H1 (cell line): ENCODE measurements at regions not wholly inside any gene's neighbourhood (a gene's known extent, or its start where the extent isn't known, plus 50 kb on each side); places are given as distances from the start of the nearest gene placed in this dataset.

ENCODE experiments used
- CTCF ChIA-PET: fragments of 300-600 bp; sonication (Branson Sonifier 250); formaldehyde crosslinking; loops from one replicate; lab custom pipeline; 2021; ENCODE audit not compliant: partially characterized antibody; lab: Charles Lee
- POLR2A ChIA-PET: fragments of 300-600 bp; sonication (Branson Sonifier 250); formaldehyde crosslinking; loops from one replicate; lab custom pipeline; 2021; ENCODE audit warnings: inconsistent platforms; ENCODE audit not compliant: partially characterized antibody; lab: Charles Lee
- DNase-seq, 2 experiments: peaks; one replicate each; pipeline versions ENCODE4 v3.0.0 to v3.0.0-alpha.2; 2010 to 2022; ENCODE audit warnings: low spot score in 2 of 2, low read depth in 1 of 2, mixed read lengths in 1 of 2
- FAIRE-seq: peaks from 2 replicates; lab custom pipeline; 2011; peaks lifted over from hg19 to GRCh38; lab: Jason Lieb, UNC
- H2AFZ ChIP-seq: 2 replicates; pipeline ENCODE4 v1.8.1; 2012; ENCODE audit warnings: low read length, inconsistent platforms
- H2AK5ac ChIP-seq: 2 replicates; pipeline ENCODE4 v1.6.1; 2013; ENCODE audit warnings: low read depth, low read length
- H2BK120ac ChIP-seq: replicated peaks from 2 replicates; pipeline ENCODE3; 2013; ENCODE audit warnings: low read depth, low read length, inconsistent platforms
- H2BK12ac ChIP-seq: 2 replicates; pipeline ENCODE4 v1.6.1; 2013; ENCODE audit warnings: low read depth, low read length
- H2BK15ac ChIP-seq: 2 replicates; pipeline ENCODE4 v1.6.1; 2013; ENCODE audit warnings: low read length
- H2BK20ac ChIP-seq: 2 replicates; pipeline ENCODE4 v1.6.1; 2013; ENCODE audit warnings: low read length
- H2BK5ac ChIP-seq: 2 replicates; pipeline ENCODE4 v1.6.1; 2013; ENCODE audit warnings: low read depth, low read length
- H3K14ac ChIP-seq: 2 replicates; pipeline ENCODE4 v1.6.1; 2013; ENCODE audit warnings: inconsistent platforms; ENCODE audit not compliant: insufficient read length
- H3K18ac ChIP-seq: 2 replicates; pipeline ENCODE4 v1.6.1; 2013; ENCODE audit warnings: low read length; ENCODE audit errors: extremely low read depth
- H3K23ac ChIP-seq: 2 replicates; pipeline ENCODE4 v1.6.1; 2013; ENCODE audit warnings: inconsistent platforms; ENCODE audit not compliant: insufficient read length
- H3K23me2 ChIP-seq: 2 replicates; pipeline ENCODE4 v1.6.1; 2013; ENCODE audit warnings: low read depth, low read length
- H3K27ac ChIP-seq: 2 replicates; pipeline ENCODE4 v1.6.1; 2011; ENCODE audit warnings: low read depth, low read length, inconsistent platforms
- H3K27me3 ChIP-seq, 4 experiments: replicated peaks in 1 of 4; 1 replicate in 1 of 4; 2 replicates in 3 of 4; pipeline versions ENCODE4 v1.6.1 to v1.8.1; 2011 to 2013; ENCODE audit warnings: low read length in 3 of 4, mild to moderate bottlenecking in 3 of 4, inconsistent platforms in 2 of 4, mixed read lengths in 2 of 4, moderate library complexity in 1 of 4; ENCODE audit not compliant: control insufficient read depth in 3 of 4, insufficient read depth in 3 of 4; ENCODE audit errors: extremely low read depth in 1 of 4
- H3K36me3 ChIP-seq, 4 experiments: 2 replicates each; pipeline versions ENCODE4 v1.6.1 to v1.8.1; 2011 to 2013; ENCODE audit warnings: mild to moderate bottlenecking in 4 of 4, low read length in 3 of 4, moderate library complexity in 2 of 4, control low read depth in 1 of 4, inconsistent platforms in 1 of 4; ENCODE audit not compliant: insufficient read depth in 4 of 4, control insufficient read depth in 2 of 4
- H3K4ac ChIP-seq: replicated peaks from 2 replicates; pipeline ENCODE3; 2013; ENCODE audit warnings: low read length, low read depth, mixed read lengths, inconsistent platforms; ENCODE audit not compliant: insufficient read length
- H3K4me1 ChIP-seq, 4 experiments: replicated peaks in 1 of 4; 1 replicate in 1 of 4; 2 replicates in 3 of 4; pipeline versions ENCODE4 v1.6.1 to v1.8.1; 2011 to 2013; ENCODE audit warnings: low read length in 3 of 4, inconsistent platforms in 2 of 4, mixed read lengths in 1 of 4; ENCODE audit not compliant: insufficient read depth in 4 of 4, control insufficient read depth in 3 of 4
- H3K4me2 ChIP-seq, 2 experiments: 2 replicates each; pipeline versions ENCODE4 v1.6.1 to v1.8.1; 2011 to 2013; ENCODE audit warnings: low read depth in 2 of 2, low read length in 2 of 2, control low read depth in 1 of 2, inconsistent platforms in 1 of 2, mild to moderate bottlenecking in 1 of 2; ENCODE audit not compliant: insufficient read depth in 1 of 2
- H3K4me3 ChIP-seq, 4 experiments: fragments of 200-600, 300-600 bp in 1 of 4; sonication (generic), shearing (Covaris generic), sonication (Bioruptor Twin) in 1 of 4; 2 replicates each; pipeline versions ENCODE4 v1.5.1 to v1.8.1; 2011 to 2016; ENCODE audit warnings: low read length in 4 of 4, low read depth in 3 of 4, control low read depth in 2 of 4, inconsistent platforms in 2 of 4, mild to moderate bottlenecking in 2 of 4, mixed read lengths in 1 of 4, moderate library complexity in 1 of 4; ENCODE audit not compliant: insufficient read depth in 2 of 4; ENCODE audit errors: extremely low read depth in 1 of 4
- H3K56ac ChIP-seq: replicated peaks from 2 replicates; pipeline ENCODE3; 2013; ENCODE audit warnings: low read depth, mild to moderate bottlenecking, mixed read lengths, low read length, inconsistent platforms; ENCODE audit not compliant: insufficient read length
- H3K79me1 ChIP-seq: 2 replicates; pipeline ENCODE4 v1.6.1; 2013; ENCODE audit warnings: low read depth, low read length, control low read depth
- H3K79me2 ChIP-seq, 2 experiments: 2 replicates each; pipeline versions ENCODE4 v1.6.1 to v1.8.1; 2012 to 2013; ENCODE audit warnings: low read length in 2 of 2, mild to moderate bottlenecking in 2 of 2, inconsistent platforms in 1 of 2; ENCODE audit not compliant: insufficient read depth in 2 of 2, control insufficient read depth in 1 of 2
- H3K9ac ChIP-seq, 4 experiments: replicated peaks in 1 of 4; 1 replicate in 1 of 4; 2 replicates in 3 of 4; pipeline versions ENCODE4 v1.6.1 to v1.8.1; 2011 to 2013; ENCODE audit warnings: low read depth in 3 of 4, low read length in 3 of 4, control low read depth in 2 of 4, mild to moderate bottlenecking in 2 of 4, moderate library complexity in 2 of 4, inconsistent platforms in 1 of 4; ENCODE audit errors: extremely low read depth in 1 of 4
- H3K9me3 ChIP-seq, 2 experiments: 2 replicates each; pipeline versions ENCODE4 v1.6.1 to v1.8.1; 2012 to 2013; ENCODE audit warnings: mild to moderate bottlenecking in 2 of 2, moderate library complexity in 2 of 2, control low read depth in 1 of 2, inconsistent platforms in 1 of 2, low read depth in 1 of 2, low read length in 1 of 2, mixed read lengths in 1 of 2; ENCODE audit not compliant: insufficient read depth in 2 of 2
- H4K20me1 ChIP-seq, 2 experiments: replicated peaks in 1 of 2; 2 replicates each; pipeline versions ENCODE3 to v1.8.1; 2011 to 2013; ENCODE audit warnings: inconsistent platforms in 2 of 2, low read length in 2 of 2, mild to moderate bottlenecking in 1 of 2; ENCODE audit not compliant: insufficient read depth in 2 of 2, control insufficient read depth in 1 of 2
- H4K5ac ChIP-seq: 2 replicates; pipeline ENCODE4 v1.6.1; 2013; ENCODE audit warnings: low read length, low read depth, mixed read lengths, inconsistent platforms; ENCODE audit not compliant: insufficient read length
- H4K8ac ChIP-seq: 2 replicates; pipeline ENCODE4 v1.8.0; 2013; ENCODE audit warnings: mild to moderate bottlenecking, moderate library complexity, low read length, inconsistent platforms; ENCODE audit not compliant: insufficient read depth; ENCODE audit errors: extremely low read depth
- H4K91ac ChIP-seq: replicated peaks from 2 replicates; pipeline ENCODE3; 2013; ENCODE audit warnings: low read length, mixed read lengths, inconsistent platforms; ENCODE audit not compliant: insufficient read length
- E2F6 ChIP-seq: IDR thresholded peaks from 2 replicates; pipeline ENCODE4 v1.6.1; 2012; ENCODE audit warnings: inconsistent platforms
- EZH2 ChIP-seq: fragments of 200-600 bp; sonication (generic); IDR thresholded peaks from 2 replicates; pipeline ENCODE4 v1.7.1; 2012; ENCODE audit warnings: low read depth, mild to moderate bottlenecking, moderate library complexity, low read length, inconsistent platforms; ENCODE audit not compliant: severe bottlenecking
- GABPA ChIP-seq: IDR thresholded peaks from 2 replicates; pipeline ENCODE4 v1.6.1; 2011; ENCODE audit warnings: mild to moderate bottlenecking, low read length, moderate library complexity, borderline replicate concordance; ENCODE audit not compliant: insufficient read depth
- GTF2F1 ChIP-seq: IDR thresholded peaks from 2 replicates; pipeline ENCODE4 v1.6.1; 2012; ENCODE audit warnings: low read depth, low read length, improper control_type of control experiment, borderline replicate concordance
- HDAC2 ChIP-seq, 2 experiments: fragments of 300-600 bp in 1 of 2; sonication (generic) in 1 of 2; IDR thresholded peaks; 2 replicates each; pipeline ENCODE4 v1.6.1; 2011 to 2012; ENCODE audit warnings: low read depth in 2 of 2, low read length in 2 of 2, mild to moderate bottlenecking in 2 of 2, moderate library complexity in 2 of 2, borderline replicate concordance in 1 of 2, inconsistent platforms in 1 of 2
- JUN ChIP-seq: IDR thresholded peaks from 2 replicates; pipeline ENCODE4 v1.6.1; 2011; ENCODE audit warnings: low read depth, mild to moderate bottlenecking, improper control_type of control experiment, low read length
- KDM5A ChIP-seq: fragments of 200-600 bp; IDR thresholded peaks from 2 replicates; pipeline ENCODE4 v1.7.1; 2012; ENCODE audit warnings: mild to moderate bottlenecking, low read length, inconsistent platforms, mixed read lengths
- POLR2A ChIP-seq, 2 experiments: IDR thresholded peaks; 1 replicate in 1 of 2; 2 replicates in 1 of 2; pipeline ENCODE4 v1.6.1; 2011; ENCODE audit warnings: low read depth in 2 of 2, low read length in 2 of 2, mild to moderate bottlenecking in 2 of 2; ENCODE audit errors: control extremely low read depth in 1 of 2
- RFX5 ChIP-seq: IDR thresholded peaks from 2 replicates; pipeline ENCODE4 v1.6.1; 2011; ENCODE audit warnings: low read depth, low read length, improper control_type of control experiment, borderline replicate concordance
- SAP30 ChIP-seq: fragments of 300-600 bp; sonication (generic); IDR thresholded peaks from 2 replicates; pipeline ENCODE4 v1.7.1; 2012; ENCODE audit warnings: low read length, moderate library complexity, mild to moderate bottlenecking, inconsistent platforms; ENCODE audit not compliant: insufficient read depth, insufficient replicate concordance
- SP2 ChIP-seq: IDR thresholded peaks from 2 replicates; pipeline ENCODE4 v1.6.1; 2012; ENCODE audit warnings: mild to moderate bottlenecking, low read length, inconsistent platforms
- TAF1 ChIP-seq: IDR thresholded peaks from 2 replicates; pipeline ENCODE4 v1.6.1; 2011; ENCODE audit warnings: mild to moderate bottlenecking, low read depth, low read length
- WGBS, 2 experiments: shearing (Covaris generic) in 1 of 2; methylation state at CpG; one replicate each; pipeline versions ENCODE4 v1.1.6 to v1.1.7; 2013 to 2015; ENCODE audit warnings: low lambda C conversion rate in 2 of 2, mixed read lengths in 2 of 2, inconsistent platforms in 1 of 2, low coverage in 1 of 2, missing lambda C conversion rate in 1 of 2; ENCODE audit not compliant: insufficient replicate concordance in 2 of 2, insufficient coverage in 1 of 2, insufficient read length in 1 of 2; ENCODE audit errors: extremely low coverage in 1 of 2, missing lambda C conversion rate in 1 of 2; 5-methylcytosine and 5-hydroxymethylcytosine counted together

GRCh38 chr9:135009794-135010585 lies 77.5 kb upstream of the OLFM1 start:
- Histone ChIP-seq H3K4me1 (peaks cover 0 to 6% (median 2%) of the 10 kb centered on the region in 4 experiments; a peak in 4 of 7 replicates), H3K27me3 (no peaks in the 10 kb centered on the region), H4K91ac (no peak overlapping the region), H3K36me3 (no peaks in the 10 kb centered on the region), H2BK5ac (no peak overlapping the region), H3K23ac (no peak overlapping the region), H3K18ac (no peak overlapping the region), H2BK20ac (no peak overlapping the region), H4K8ac (no peak overlapping the region), H4K5ac (no peak overlapping the region), H3K9ac (no peak overlapping the region), H4K20me1 (no peaks in the 10 kb centered on the region), H2BK12ac (no peak overlapping the region), H3K4ac (no peak overlapping the region), H3K27ac (no peak overlapping the region), H3K14ac (no peak overlapping the region), H2AFZ (no peak overlapping the region), H3K79me1 (no peaks in the 10 kb centered on the region), H2BK120ac (no peak overlapping the region), H3K4me3 (no peak overlapping the region), H3K79me2 (no peaks in the 10 kb centered on the region), H3K56ac (no peak overlapping the region), H3K9me3 (no peaks in the 10 kb centered on the region; a peak in 1 of 4 replicates), H2BK15ac (no peak overlapping the region), H3K4me2 (no peak overlapping the region), H2AK5ac (no peak overlapping the region), H3K23me2 (no peaks in the 10 kb centered on the region)
- ChIA-PET POLR2A (interaction anchor here (1.0 kb wide), 1 partner anchor 143 kb away, joined by 3 read pairs; no protein-coding TSS in a partner anchor), CTCF (interaction anchor here (0.7 to 1.4 kb wide), 4 partner anchors 15 to 49 kb away, joined by 3 to 4 read pairs (median 3); no protein-coding TSS in a partner anchor)
- FAIRE-seq (no peak), DNase-seq (no peak)
- 84% methylated on average over 18 of the region's 20 CpGs; no CpG with 5 or more reads in 1 of the 2 experiments for WGBS, 2 experiments
- TF ChIP-seq GABPA: no peak
- no peak for TF ChIP-seq GTF2F1
- no peak for TF ChIP-seq EZH2
- no peak for TF ChIP-seq E2F6
- TF ChIP-seq POLR2A (IDR thresholded peaks at IDR 0.05; ENCODE audit: control extremely low read depth in 1 of 2, low read depth in 2 of 2, low read length in 2 of 2): 0 out of 3 replicates have a peak, but pooled peaks of 1 of the 2 experiments have one; percentile 38
- TF ChIP-seq SAP30: no peak
- TF ChIP-seq KDM5A: no peak
- TF ChIP-seq JUN: no peak
- TF ChIP-seq SP2: no peak
- TF ChIP-seq HDAC2 (IDR thresholded peaks at IDR 0.05; ENCODE audit: borderline replicate concordance in 1 of 2, low read depth in 2 of 2, low read length in 2 of 2): no peak
- TF ChIP-seq RFX5: no peak
- TF ChIP-seq TAF1: no peak
